Hippocampal formation (tissue), 2 donors: ENCODE measurements at regions not wholly inside any gene's neighbourhood (a gene's known extent, or its start where the extent isn't known, plus 50 kb on each side); places are given as distances from the start of the nearest gene placed in this dataset.
A peak's percentile ranks its signal among the peaks of the same experiment; 100 is the strongest.

Experiments used
- DNase-seq, 2 donors: peaks; one replicate each; lab custom pipeline; 2025; lab: John Stamatoyannopoulos, UW

- peak in 1 of 2 donors; percentile 32 for DNase-seq
Measured at GRCh38 chr18:7482342-7482741, 84.8 kb upstream of the PTPRM start.

GRCh38 chr18:7485616-7486015 is 81.5 kb upstream of the PTPRM start:
- no peak for DNase-seq

GRCh38 chr18:7488571-7488970 is 78.5 kb upstream of the PTPRM start:
- no peak for DNase-seq

GRCh38 chr18:7490104-7490503 is 77.0 kb upstream of the PTPRM start:
- no peak for DNase-seq

- DNase-seq = no peak
Measured at GRCh38 chr18:7492385-7492784, 74.7 kb upstream of the PTPRM start.

- DNase-seq = no peak
Measured at GRCh38 chr18:7497081-7497480, 70.0 kb upstream of the PTPRM start.

GRCh38 chr18:7511106-7511505 is 56.0 kb upstream of the PTPRM start:
- DNase-seq = no peak

- no peak for DNase-seq
Measured at GRCh38 chr18:7512348-7512747, 54.8 kb upstream of the PTPRM start.

- DNase-seq = no peak
Measured at GRCh38 chr18:7512990-7513389, 54.1 kb upstream of the PTPRM start.

- no peak for DNase-seq
Measured at GRCh38 chr18:7514796-7515440, 52.2 kb upstream of the PTPRM start.

GRCh38 chr18:7516266-7517117 is 50.6 kb upstream of the PTPRM start:
- no peak for DNase-seq
